Transverse colon (tissue), 4 donors: ENCODE measurements at regions not wholly inside any gene's neighbourhood (a gene's known extent, or its start where the extent isn't known, plus 50 kb on each side); places are given as distances from the start of the nearest gene placed in this dataset.

Experiments used
- DNase-seq: peaks from one replicate; pipeline ENCODE4 v3.0.0-alpha.2; 2019
- H3K27ac ChIP-seq, 4 donors: fragments of 200-600 bp; sonication (generic); 2 replicates each; pipeline ENCODE4 v1.5.1; 2016 to 2018; ENCODE audit warnings: inconsistent platforms in 4 of 4
- H3K27me3 ChIP-seq: fragments of 200-600 bp; sonication (generic); 2 replicates; pipeline ENCODE4 v1.5.1; 2017; ENCODE audit warnings: inconsistent platforms
- H3K36me3 ChIP-seq, 4 donors: fragments of 200-600 bp; sonication (generic); 2 replicates each; pipeline ENCODE4 v1.5.1; 2017 to 2019; ENCODE audit warnings: inconsistent platforms in 4 of 4
- H3K4me1 ChIP-seq, 4 donors: fragments of 200-600 bp; sonication (generic); 2 replicates each; pipeline ENCODE4 v1.5.1; 2017 to 2020; ENCODE audit warnings: inconsistent platforms in 4 of 4
- H3K4me3 ChIP-seq, 4 donors: fragments of 200-600 bp; sonication (generic); 1 replicate in 1 of 4; 2 replicates in 3 of 4; pipeline versions ENCODE4 v1.5.1 to v1.6.1; 2017 to 2019; ENCODE audit warnings: inconsistent platforms in 4 of 4
- H3K9me3 ChIP-seq, 2 donors: fragments of 200-600 bp; sonication (generic); 2 replicates each; pipeline ENCODE4 v1.5.1; 2017 to 2019; ENCODE audit warnings: inconsistent platforms in 2 of 2
- CTCF ChIP-seq, 5 experiments: fragments of 200-600 bp in 3 of 5; fragments of 450-650 bp in 2 of 5; sonication (generic) in 3 of 5; IDR thresholded peaks; 1 replicate in 2 of 5; 2 replicates in 3 of 5; pipeline ENCODE4 v1.5.1; 2016 to 2017; ENCODE audit warnings: antibody characterized with exemption in 5 of 5, inconsistent platforms in 3 of 5, mild to moderate bottlenecking in 2 of 5, moderate library complexity in 1 of 5
- EP300 ChIP-seq: sonication (generic); formaldehyde crosslinking; IDR thresholded peaks from one replicate; pipeline ENCODE4 v1.6.1; 2017; ENCODE audit warnings: antibody characterized with exemption, low read depth
- POLR2A ChIP-seq: fragments of 450-650 bp; IDR thresholded peaks from one replicate; pipeline ENCODE4 v1.6.1; 2016; ENCODE audit warnings: antibody characterized with exemption, mild to moderate bottlenecking, moderate library complexity
- POLR2AphosphoS5 ChIP-seq, 3 donors: sonication (generic); formaldehyde crosslinking; IDR thresholded peaks; one replicate each; pipeline ENCODE4 v1.6.1; 2016; ENCODE audit warnings: antibody characterized with exemption in 3 of 3
- WGBS, 2 donors: methylation state at CpG; one replicate each; pipeline ENCODE4 v1.1.5; 2018; ENCODE audit warnings: low coverage in 1 of 2; 5-methylcytosine and 5-hydroxymethylcytosine counted together
- in situ Hi-C, 4 donors: fragments of 200-750 bp; cut with MboI; loops; one replicate each; pipeline versions ENCODE4 v1.15.0 to v1.15.1; 2017; ENCODE audit warnings: low sequenced_read_pairs in 3 of 4, low pct_ligation_motif_present in 1 of 4, low pct_unique_long_range_greater_than_20kb in 1 of 4
- intact Hi-C: fragments of 100-400 bp; cut with DNase I; formaldehyde crosslinking; loops from one replicate; pipeline ENCODE4 v1.15.1; 2023; ENCODE audit warnings: low total_unique reads

GRCh38 chr5:62199792-62200716 is 106.0 kb upstream of the KIF2A start:
- Histone ChIP-seq H3K27ac (no peak overlapping the region), H3K36me3 (no peaks in the 10 kb centered on the region), H3K4me1 (no peaks in the 10 kb centered on the region), H3K4me3 (no peak overlapping the region), H3K27me3 (peaks cover 8% of the 10 kb centered on the region), H3K9me3 (no peaks in the 10 kb centered on the region)
- no peak for DNase-seq
- TF ChIP-seq POLR2A (no peak), CTCF (IDR thresholded peaks at IDR 0.05) (no peak), EP300 (no peak), POLR2AphosphoS5 (IDR thresholded peaks at IDR 0.05) (no peak)
- in situ Hi-C loops = no loop called here
- 50 to 59% methylated on average over 3 to 7 of the region's 7 CpGs for WGBS, 2 donors
- intact Hi-C loops = no loop called here

- H3K36me3 ChIP-seq = no peaks in the 10 kb centered on the region
- intact Hi-C loops = no loop called here
- H3K27me3 ChIP-seq = peaks cover 6% of the 10 kb centered on the region
- DNase-seq = no peak
- no peak for TF ChIP-seq EP300
- no peak for TF ChIP-seq POLR2A
- TF ChIP-seq CTCF (IDR thresholded peaks at IDR 0.05) = no peak
- TF ChIP-seq POLR2AphosphoS5 (IDR thresholded peaks at IDR 0.05) = no peak
- no peak overlapping the region for H3K4me3 ChIP-seq
- H3K9me3 ChIP-seq = no peaks in the 10 kb centered on the region
- H3K27ac ChIP-seq = no peak overlapping the region
- 63 to 84% methylated on average over 5 to 9 of the region's 9 CpGs for WGBS, 2 donors
- no peaks in the 10 kb centered on the region for H3K4me1 ChIP-seq
- in situ Hi-C loops = no loop called here
Observed at GRCh38 chr5:62206150-62206829, 99.7 kb upstream of the KIF2A start.

- WGBS, 2 donors = 40 to 52% methylated on average over 3 to 10 of the region's 10 CpGs
- Histone ChIP-seq H3K4me1 (no peaks in the 10 kb centered on the region), H3K27me3 (peaks cover 6% of the 10 kb centered on the region), H3K27ac (no peak overlapping the region), H3K4me3 (no peak overlapping the region), H3K9me3 (no peaks in the 10 kb centered on the region), H3K36me3 (no peaks in the 10 kb centered on the region)
- DNase-seq = no peak
- in situ Hi-C loops (no loop called here), intact Hi-C loops (no loop called here)
- TF ChIP-seq POLR2AphosphoS5 (IDR thresholded peaks at IDR 0.05) = no peak
- no peak for TF ChIP-seq POLR2A
- no peak for TF ChIP-seq CTCF (IDR thresholded peaks at IDR 0.05)
- no peak for TF ChIP-seq EP300
Observed at GRCh38 chr5:62208218-62208852, 97.7 kb upstream of the KIF2A start.

GRCh38 chr5:62211405-62211804 is 94.6 kb upstream of the KIF2A start:
- no peak for DNase-seq
- intact Hi-C loops = loop anchor here (10.0 kb wide), 1 partner anchor 143 kb away; no protein-coding TSS in a partner anchor
- in situ Hi-C loops = loop anchor here in 1 of 4 donors (10.0 kb wide), 1 partner anchor 143 kb away; no protein-coding TSS in a partner anchor

More at GRCh38 chr5:62211405-62211804, 94.6 kb upstream of the KIF2A start:
- Histone ChIP-seq H3K9me3 (no peaks in the 10 kb centered on the region), H3K27me3 (peaks cover 2% of the 10 kb centered on the region), H3K27ac (no peak overlapping the region), H3K36me3 (no peaks in the 10 kb centered on the region), H3K4me1 (no peaks in the 10 kb centered on the region), H3K4me3 (no peak overlapping the region)
- TF ChIP-seq POLR2AphosphoS5 (IDR thresholded peaks at IDR 0.05) (no peak), EP300 (no peak), CTCF (IDR thresholded peaks at IDR 0.05) (no peak), POLR2A (no peak)
- 85% methylated on average over 2 of the region's 2 CpGs; no CpG with 5 or more reads in 1 of the 2 donors for WGBS, 2 donors
